ENCODE measurements at regions not wholly inside any gene's neighbourhood (a gene's known extent, or its start where the extent isn't known, plus 50 kb on each side); places are given as distances from the start of the nearest gene placed in this dataset.

GRCh38 chr10:62740885-62741745 lies 63.4 kb upstream of the ADO start:
- Histone ChIP-seq H3K79me2 (ENCODE audit: control insufficient read depth, insufficient read depth, low read length) (no peaks in the 10 kb centered on the region), H2AFZ (ENCODE audit: insufficient read depth, low read depth, low read length, poor library complexity, severe bottlenecking) (no peak overlapping the region), H3K27me3 (replicated peaks in 1 of 4; ENCODE audit: control extremely low read depth in 1 of 4, control insufficient read depth in 3 of 4, insufficient read depth in 4 of 4, low read length in 3 of 4) (no peaks in the 10 kb centered on the region), H3K9ac (ENCODE audit: low read length) (no peak overlapping the region), H3K27ac (ENCODE audit: low read length in 2 of 2) (no peak overlapping the region), H3K4me3 (ENCODE audit: control extremely low read depth in 1 of 5, extremely low read depth in 1 of 5, insufficient read depth in 1 of 5, low read depth in 2 of 5, low read length in 4 of 5) (no peak overlapping the region), H3K9me3 (ENCODE audit: control extremely low read depth in 1 of 3, control insufficient read depth in 2 of 3, insufficient read depth in 1 of 3, low read length in 2 of 3) (no peaks in the 10 kb centered on the region), H3K36me3 (replicated peaks in 1 of 2; ENCODE audit: control extremely low read depth in 1 of 2, control insufficient read depth in 1 of 2, extremely low read depth in 1 of 2, insufficient read depth in 2 of 2, low read length in 1 of 2) (no peaks in the 10 kb centered on the region), H3K4me1 (ENCODE audit: control insufficient read depth in 2 of 2, insufficient read depth in 2 of 2, low read length in 2 of 2) (peaks cover 16 to 17% of the 10 kb centered on the region in 2 donors), H3K4me2 (replicated peaks; ENCODE audit: low read depth, low read length, poor library complexity, severe bottlenecking) (no peak overlapping the region), H4K20me1 (ENCODE audit: control insufficient read depth, insufficient read depth, low read length, poor library complexity, severe bottlenecking) (no peaks in the 10 kb centered on the region)
- Mint-ChIP-seq H3K9me3 (ENCODE audit: insufficient read depth) (no peaks in the 10 kb centered on the region), H3K27me3 (no peaks in the 10 kb centered on the region), H3K4me1 (peaks cover 16% of the 10 kb centered on the region), H3K4me3 (no peak overlapping the region), H3K27ac (no peak overlapping the region)
- 96% methylated on average over 3 of the region's 5 CpGs for WGBS (ENCODE audit: insufficient coverage)
- DNase-seq = no peak
- ATAC-seq (ENCODE audit: low read depth) = no peak
- intact Hi-C loops (cut with micrococcal nuclease) = no loop called here
- ChIA-PET POLR2A (interaction anchor here (0.6 kb wide), 1 partner anchor 10 kb away, joined by 4 read pairs; no protein-coding TSS in a partner anchor), CTCF (no interaction called here)
- TF ChIP-seq CTCF (IDR thresholded peaks at IDR 0.05) (no peak), EZH2 (IDR thresholded peaks at IDR 0.05; ENCODE audit: borderline replicate concordance, insufficient read depth, low read depth, low read length, poor library complexity, severe bottlenecking) (no peak)

GRCh38 chr10:62741996-62742395 lies 62.5 kb upstream of the ADO start:
- ChIA-PET CTCF (no interaction called here), POLR2A (interaction anchor here (0.6 kb wide), 1 partner anchor 9 kb away, joined by 4 read pairs; no protein-coding TSS in a partner anchor)
- TF ChIP-seq EZH2 (IDR thresholded peaks at IDR 0.05; ENCODE audit: borderline replicate concordance, insufficient read depth, low read depth, low read length, poor library complexity, severe bottlenecking) = no peak
- TF ChIP-seq CTCF (IDR thresholded peaks at IDR 0.05) = no peak
- Mint-ChIP-seq H3K27ac (no peak overlapping the region), H3K4me1 (peaks cover 16% of the 10 kb centered on the region), H3K9me3 (ENCODE audit: insufficient read depth) (no peaks in the 10 kb centered on the region), H3K4me3 (no peak overlapping the region), H3K27me3 (no peaks in the 10 kb centered on the region)
- Histone ChIP-seq H3K27ac (ENCODE audit: low read length in 2 of 2) (no peak overlapping the region), H3K79me2 (ENCODE audit: control insufficient read depth, insufficient read depth, low read length) (no peaks in the 10 kb centered on the region), H3K9me3 (ENCODE audit: control extremely low read depth in 1 of 3, control insufficient read depth in 2 of 3, insufficient read depth in 1 of 3, low read length in 2 of 3) (no peaks in the 10 kb centered on the region), H3K4me3 (ENCODE audit: control extremely low read depth in 1 of 5, extremely low read depth in 1 of 5, insufficient read depth in 1 of 5, low read depth in 2 of 5, low read length in 4 of 5) (no peak overlapping the region), H4K20me1 (ENCODE audit: control insufficient read depth, insufficient read depth, low read length, poor library complexity, severe bottlenecking) (no peaks in the 10 kb centered on the region), H2AFZ (ENCODE audit: insufficient read depth, low read depth, low read length, poor library complexity, severe bottlenecking) (no peak overlapping the region), H3K27me3 (replicated peaks in 1 of 4; ENCODE audit: control extremely low read depth in 1 of 4, control insufficient read depth in 3 of 4, insufficient read depth in 4 of 4, low read length in 3 of 4) (no peaks in the 10 kb centered on the region), H3K9ac (ENCODE audit: low read length) (no peak overlapping the region), H3K4me2 (replicated peaks; ENCODE audit: low read depth, low read length, poor library complexity, severe bottlenecking) (no peak overlapping the region), H3K4me1 (ENCODE audit: control insufficient read depth in 2 of 2, insufficient read depth in 2 of 2, low read length in 2 of 2) (peaks cover 13% of the 10 kb centered on the region in 2 donors), H3K36me3 (replicated peaks in 1 of 2; ENCODE audit: control extremely low read depth in 1 of 2, control insufficient read depth in 1 of 2, extremely low read depth in 1 of 2, insufficient read depth in 2 of 2, low read length in 1 of 2) (no peaks in the 10 kb centered on the region)
- WGBS (ENCODE audit: insufficient coverage) = no CpG with 5 or more reads among the region's 7 CpGs
- DNase-seq (no peak), ATAC-seq (ENCODE audit: low read depth) (no peak)
- intact Hi-C loops (cut with micrococcal nuclease) = loop anchor here (2.0 kb wide), 2 partner anchors 37 to 89 kb away; no protein-coding TSS in a partner anchor
